Testis (tissue), 2 donors: ENCODE measurements at regions not wholly inside any gene's neighbourhood (a gene's known extent, or its start where the extent isn't known, plus 50 kb on each side); places are given as distances from the start of the nearest gene placed in this dataset.

Experiments used
- POLR2A ChIP-seq: fragments of 450-650 bp; IDR thresholded peaks from one replicate; pipeline ENCODE4 v1.6.1; 2017; ENCODE audit warnings: antibody characterized with exemption, mild to moderate bottlenecking, moderate library complexity
- TF ChIP-seq, protein P1 (sequence below), 3 experiments: fragments of 450-650 bp in 2 of 3; fragments of 200-600 bp in 1 of 3; sonication (generic) in 1 of 3; IDR thresholded peaks; one replicate each; pipeline ENCODE4 v1.5.1; 2016 to 2019; ENCODE audit warnings: antibody characterized with exemption in 3 of 3, mild to moderate bottlenecking in 2 of 3, moderate library complexity in 1 of 3

- TF ChIP-seq, protein P1, sequence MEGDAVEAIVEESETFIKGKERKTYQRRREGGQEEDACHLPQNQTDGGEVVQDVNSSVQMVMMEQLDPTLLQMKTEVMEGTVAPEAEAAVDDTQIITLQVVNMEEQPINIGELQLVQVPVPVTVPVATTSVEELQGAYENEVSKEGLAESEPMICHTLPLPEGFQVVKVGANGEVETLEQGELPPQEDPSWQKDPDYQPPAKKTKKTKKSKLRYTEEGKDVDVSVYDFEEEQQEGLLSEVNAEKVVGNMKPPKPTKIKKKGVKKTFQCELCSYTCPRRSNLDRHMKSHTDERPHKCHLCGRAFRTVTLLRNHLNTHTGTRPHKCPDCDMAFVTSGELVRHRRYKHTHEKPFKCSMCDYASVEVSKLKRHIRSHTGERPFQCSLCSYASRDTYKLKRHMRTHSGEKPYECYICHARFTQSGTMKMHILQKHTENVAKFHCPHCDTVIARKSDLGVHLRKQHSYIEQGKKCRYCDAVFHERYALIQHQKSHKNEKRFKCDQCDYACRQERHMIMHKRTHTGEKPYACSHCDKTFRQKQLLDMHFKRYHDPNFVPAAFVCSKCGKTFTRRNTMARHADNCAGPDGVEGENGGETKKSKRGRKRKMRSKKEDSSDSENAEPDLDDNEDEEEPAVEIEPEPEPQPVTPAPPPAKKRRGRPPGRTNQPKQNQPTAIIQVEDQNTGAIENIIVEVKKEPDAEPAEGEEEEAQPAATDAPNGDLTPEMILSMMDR (IDR thresholded peaks at IDR 0.05), result no peak
- TF ChIP-seq POLR2A, result no peak
Observed at GRCh38 chr16:26554030-26554429, 512.7 kb upstream of the C16orf82 start.
